Fibroblast of lung (primary cell): ENCODE measurements at regions not wholly inside any gene's neighbourhood (a gene's known extent, or its start where the extent isn't known, plus 50 kb on each side); places are given as distances from the start of the nearest gene placed in this dataset.
"Not testable (repeated sequence)": the region's sequence is repeated elsewhere in the genome, so short reads cannot be mapped to it uniquely, and the experiment has no call there.

Experiments used
- DNase-seq, 2 donors: peaks; one replicate each; pipeline versions ENCODE4 v3.0.0 to v3.0.0-alpha.2; 2010; ENCODE audit warnings: low read depth in 2 of 2
- H2AFZ ChIP-seq: 2 replicates; pipeline ENCODE4 v1.5.1; 2012; ENCODE audit warnings: low read length, control low read depth, inconsistent platforms
- H3K27ac ChIP-seq: 2 replicates; pipeline ENCODE4 v1.5.1; 2011; ENCODE audit warnings: low read length, control low read depth; ENCODE audit not compliant: insufficient read depth
- H3K27me3 ChIP-seq: 2 replicates; pipeline ENCODE4 v1.5.1; 2011; ENCODE audit warnings: mild to moderate bottlenecking, low read length; ENCODE audit not compliant: control insufficient read depth, insufficient read depth
- H3K36me3 ChIP-seq: 2 replicates; pipeline ENCODE4 v1.5.1; 2011; ENCODE audit warnings: low read length; ENCODE audit not compliant: control insufficient read depth, insufficient read depth
- H3K4me1 ChIP-seq: 2 replicates; pipeline ENCODE4 v1.5.1; 2011; ENCODE audit warnings: low read length; ENCODE audit not compliant: control insufficient read depth, insufficient read depth; ENCODE audit errors: extremely low read depth
- H3K4me2 ChIP-seq: 2 replicates; pipeline ENCODE4 v1.5.1; 2011; ENCODE audit warnings: low read length, control low read depth; ENCODE audit not compliant: insufficient read depth; ENCODE audit errors: extremely low read depth
- H3K4me3 ChIP-seq, 4 experiments: fragments of 200-600 bp in 1 of 4; sonication (generic) in 1 of 4; replicated peaks in 1 of 4; 2 replicates each; pipeline ENCODE4 v1.5.1; 2011 to 2016; ENCODE audit warnings: low read length in 4 of 4, low read depth in 3 of 4, mild to moderate bottlenecking in 3 of 4, control low read depth in 2 of 4, inconsistent platforms in 1 of 4, mixed read lengths in 1 of 4; ENCODE audit not compliant: insufficient read depth in 1 of 4; ENCODE audit errors: control extremely low read depth in 1 of 4
- H3K79me2 ChIP-seq: 2 replicates; pipeline ENCODE4 v1.5.1; 2012; ENCODE audit warnings: mild to moderate bottlenecking, low read length, inconsistent platforms; ENCODE audit not compliant: control insufficient read depth, insufficient read depth
- H3K9ac ChIP-seq: 2 replicates; pipeline ENCODE4 v1.5.1; 2011; ENCODE audit warnings: mild to moderate bottlenecking, low read length, control low read depth; ENCODE audit not compliant: insufficient read depth
- H3K9me3 ChIP-seq: 2 replicates; pipeline ENCODE4 v1.5.1; 2012; ENCODE audit warnings: low read depth, low read length; ENCODE audit not compliant: control insufficient read depth, insufficient read depth
- H4K20me1 ChIP-seq: 2 replicates; pipeline ENCODE4 v1.5.1; 2011; ENCODE audit warnings: low read length; ENCODE audit not compliant: control insufficient read depth, insufficient read depth; ENCODE audit errors: extremely low read depth
- EZH2 ChIP-seq: IDR thresholded peaks from 2 replicates; pipeline ENCODE4 v1.5.1; 2012; ENCODE audit warnings: low read length, control low read depth, mild to moderate bottlenecking; ENCODE audit errors: missing control alignments
- TF ChIP-seq, protein P1 (sequence below), 2 donors: IDR thresholded peaks in 1 of 2; conservative IDR thresholded peaks in 1 of 2; 1 replicate in 1 of 2; 2 replicates in 1 of 2; pipeline ENCODE4 v1.5.1; 2011 to 2012; ENCODE audit warnings: low read length in 2 of 2, control low read depth in 1 of 2, inconsistent platforms in 1 of 2, low read depth in 1 of 2, mild to moderate bottlenecking in 1 of 2

DNA sequence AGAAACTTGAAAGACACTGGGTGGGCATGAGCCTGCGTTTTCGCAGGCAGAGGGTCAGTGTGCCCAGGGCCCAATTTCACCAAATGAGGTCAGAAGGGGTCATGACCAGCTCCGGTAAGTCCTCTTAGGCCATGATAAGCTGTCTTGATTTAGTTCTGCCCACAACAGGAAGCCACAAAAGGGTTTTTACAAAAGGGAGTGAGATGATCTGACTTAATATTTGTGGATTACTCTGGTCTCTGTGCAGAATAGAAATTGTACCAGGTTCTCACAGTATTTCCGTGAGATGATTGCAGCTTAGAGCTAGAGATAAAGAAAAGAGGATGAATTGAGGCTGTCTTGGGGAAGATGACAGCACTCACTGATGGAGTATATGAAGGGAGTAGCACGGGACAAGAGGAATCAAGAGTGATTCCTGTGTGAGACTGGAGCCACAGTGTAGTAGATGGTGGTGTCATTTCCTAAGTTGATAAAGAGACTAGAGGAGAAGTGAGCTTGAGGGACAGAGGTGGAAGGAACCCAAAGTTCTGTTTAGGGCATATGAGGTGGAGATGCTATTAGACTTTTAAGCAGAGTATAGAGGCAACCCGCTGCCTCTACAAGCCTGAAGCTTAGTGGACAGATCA, 288.3 kb upstream of the AMIGO2 start:
- no peak overlapping the region for H3K27ac ChIP-seq
- no peaks in the 10 kb centered on the region for H3K9me3 ChIP-seq
- no peaks in the 10 kb centered on the region for H3K4me1 ChIP-seq
- H3K4me2 ChIP-seq, result no peak overlapping the region
- TF ChIP-seq EZH2, result no peak
- TF ChIP-seq, protein P1, sequence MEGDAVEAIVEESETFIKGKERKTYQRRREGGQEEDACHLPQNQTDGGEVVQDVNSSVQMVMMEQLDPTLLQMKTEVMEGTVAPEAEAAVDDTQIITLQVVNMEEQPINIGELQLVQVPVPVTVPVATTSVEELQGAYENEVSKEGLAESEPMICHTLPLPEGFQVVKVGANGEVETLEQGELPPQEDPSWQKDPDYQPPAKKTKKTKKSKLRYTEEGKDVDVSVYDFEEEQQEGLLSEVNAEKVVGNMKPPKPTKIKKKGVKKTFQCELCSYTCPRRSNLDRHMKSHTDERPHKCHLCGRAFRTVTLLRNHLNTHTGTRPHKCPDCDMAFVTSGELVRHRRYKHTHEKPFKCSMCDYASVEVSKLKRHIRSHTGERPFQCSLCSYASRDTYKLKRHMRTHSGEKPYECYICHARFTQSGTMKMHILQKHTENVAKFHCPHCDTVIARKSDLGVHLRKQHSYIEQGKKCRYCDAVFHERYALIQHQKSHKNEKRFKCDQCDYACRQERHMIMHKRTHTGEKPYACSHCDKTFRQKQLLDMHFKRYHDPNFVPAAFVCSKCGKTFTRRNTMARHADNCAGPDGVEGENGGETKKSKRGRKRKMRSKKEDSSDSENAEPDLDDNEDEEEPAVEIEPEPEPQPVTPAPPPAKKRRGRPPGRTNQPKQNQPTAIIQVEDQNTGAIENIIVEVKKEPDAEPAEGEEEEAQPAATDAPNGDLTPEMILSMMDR (conservative IDR thresholded peaks at IDR 0.05 in 1 of 2, IDR thresholded peaks at IDR 0.05 in 1 of 2; ENCODE audit: low read depth in 1 of 2, low read length in 2 of 2), result no peak
- DNase-seq, result no peak
- no peaks in the 10 kb centered on the region for H4K20me1 ChIP-seq
- no peaks in the 10 kb centered on the region for H3K27me3 ChIP-seq
- H3K36me3 ChIP-seq, result no peaks in the 10 kb centered on the region
- H3K9ac ChIP-seq, result no peak overlapping the region
- H3K79me2 ChIP-seq, result no peaks in the 10 kb centered on the region
- no peak overlapping the region for H3K4me3 ChIP-seq
- H2AFZ ChIP-seq, result no peak overlapping the region

DNA sequence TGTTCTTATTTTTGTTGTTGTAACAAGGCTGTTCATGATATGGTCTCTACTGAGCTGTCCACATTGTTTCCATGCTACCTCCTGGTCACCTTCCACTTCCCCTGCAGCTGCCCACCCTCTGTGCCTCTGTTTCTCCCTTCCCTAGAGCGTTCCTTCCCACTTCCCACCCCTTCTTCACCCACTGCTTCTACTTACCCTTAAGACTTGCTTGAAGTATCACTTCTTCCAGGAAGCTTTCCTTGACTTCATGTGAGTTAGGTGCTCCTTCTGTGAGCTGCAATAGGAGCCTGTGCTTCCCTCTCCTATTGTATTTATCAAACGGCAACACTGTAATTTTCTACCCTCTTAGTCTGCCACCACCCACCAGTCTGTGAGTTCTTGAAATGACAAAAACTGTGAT, 286.8 kb upstream of the AMIGO2 start:
- Histone ChIP-seq H2AFZ (no peak overlapping the region), H3K27me3 (no peaks in the 10 kb centered on the region), H3K9ac (no peak overlapping the region), H3K4me3 (no peak overlapping the region), H4K20me1 (no peaks in the 10 kb centered on the region), H3K4me2 (no peak overlapping the region), H3K27ac (no peak overlapping the region), H3K36me3 (no peaks in the 10 kb centered on the region), H3K4me1 (no peaks in the 10 kb centered on the region), H3K9me3 (no peaks in the 10 kb centered on the region), H3K79me2 (no peaks in the 10 kb centered on the region)
- TF ChIP-seq, protein P1 (conservative IDR thresholded peaks at IDR 0.05 in 1 of 2, IDR thresholded peaks at IDR 0.05 in 1 of 2; ENCODE audit: low read depth in 1 of 2, low read length in 2 of 2), result no peak
- no peak for TF ChIP-seq EZH2
- DNase-seq, result no peak

DNA sequence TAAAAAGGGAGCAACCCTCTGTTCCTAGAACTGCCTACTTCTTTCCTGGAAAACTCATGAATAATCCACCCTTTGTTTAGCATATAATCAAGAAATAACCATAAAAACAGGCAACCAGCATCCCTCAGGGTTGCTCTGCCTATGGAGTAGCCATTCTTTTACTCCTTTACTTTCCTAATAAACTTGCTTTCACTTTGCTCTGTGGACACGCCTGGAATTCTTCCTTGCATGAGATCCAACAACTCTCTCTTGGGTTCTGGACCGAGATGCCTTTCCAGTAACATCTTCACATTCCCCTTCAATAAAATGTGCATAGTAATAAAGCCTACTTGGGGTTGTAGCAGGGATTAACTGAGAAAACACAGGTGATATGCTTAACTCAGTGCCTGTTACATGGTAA, 286.4 kb upstream of the AMIGO2 start:
- Histone ChIP-seq H3K4me3 (no peak overlapping the region), H3K36me3 (no peaks in the 10 kb centered on the region), H3K4me2 (no peak overlapping the region), H3K4me1 (no peaks in the 10 kb centered on the region), H3K27ac (no peak overlapping the region), H3K9ac (no peak overlapping the region), H4K20me1 (no peaks in the 10 kb centered on the region), H3K27me3 (no peaks in the 10 kb centered on the region), H3K79me2 (no peaks in the 10 kb centered on the region), H2AFZ (no peak overlapping the region), H3K9me3 (no peaks in the 10 kb centered on the region)
- TF ChIP-seq, protein P1 (conservative IDR thresholded peaks at IDR 0.05 in 1 of 2, IDR thresholded peaks at IDR 0.05 in 1 of 2; ENCODE audit: low read depth in 1 of 2, low read length in 2 of 2), result no peak
- no peak for DNase-seq

DNA sequence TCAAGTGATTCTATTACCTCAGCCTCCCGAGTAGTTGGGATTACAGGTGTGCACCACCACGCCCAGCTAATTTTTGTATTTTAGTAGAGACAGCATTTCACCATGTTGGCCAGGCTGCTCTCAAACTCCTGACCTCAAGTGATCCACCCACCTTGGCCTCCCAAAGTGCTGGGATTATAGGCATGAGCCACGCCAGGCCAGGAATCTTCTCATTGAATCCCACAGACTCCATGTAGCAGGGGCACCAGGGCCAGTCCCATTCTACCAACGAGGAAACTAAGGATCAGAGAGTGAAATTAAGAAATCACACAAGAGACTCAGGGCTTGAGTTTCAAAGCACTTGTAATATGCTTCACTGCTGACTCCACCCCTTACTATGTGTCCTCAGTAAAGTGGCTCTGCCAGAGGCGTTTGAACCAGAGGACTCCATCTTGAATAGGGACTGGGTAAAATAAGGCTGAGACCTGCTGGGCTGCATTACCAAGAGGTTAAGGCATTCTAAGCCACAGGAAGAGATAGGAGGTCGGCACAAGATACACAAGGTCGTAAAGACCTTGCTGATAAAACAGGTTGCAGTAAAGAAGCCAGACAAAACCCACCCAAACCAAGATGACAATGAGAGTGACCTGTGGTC, 285.8 kb upstream of the AMIGO2 start:
- H3K9me3 ChIP-seq, H3K4me3 ChIP-seq, H4K20me1 ChIP-seq, H3K79me2 ChIP-seq, H3K9ac ChIP-seq, H3K27ac ChIP-seq, H3K4me2 ChIP-seq, H3K27me3 ChIP-seq, DNase-seq, H3K4me1 ChIP-seq, H3K36me3 ChIP-seq, H2AFZ ChIP-seq: not testable (repeated sequence)
